PC-9 (cell line): ENCODE measurements at regions not wholly inside any gene's neighbourhood (a gene's known extent, or its start where the extent isn't known, plus 50 kb on each side); places are given as distances from the start of the nearest gene placed in this dataset.
"Not testable (repeated sequence)": the region's sequence is repeated elsewhere in the genome, so short reads cannot be mapped to it uniquely, and the experiment has no call there.

ENCODE experiments used
- EZH2 ChIP-seq: fragments of 200-600 bp; sonication (generic); IDR thresholded peaks from 2 replicates; pipeline ENCODE4 v1.8.0; 2017; ENCODE audit warnings: antibody characterized with exemption, low read depth
- TF ChIP-seq, protein P1 (sequence below): fragments of 200-600 bp; sonication (generic); conservative IDR thresholded peaks from 2 replicates; pipeline ENCODE4 v1.6.1; 2017; ENCODE audit warnings: mixed run types, antibody characterized with exemption, mild to moderate bottlenecking, moderate library complexity

DNA sequence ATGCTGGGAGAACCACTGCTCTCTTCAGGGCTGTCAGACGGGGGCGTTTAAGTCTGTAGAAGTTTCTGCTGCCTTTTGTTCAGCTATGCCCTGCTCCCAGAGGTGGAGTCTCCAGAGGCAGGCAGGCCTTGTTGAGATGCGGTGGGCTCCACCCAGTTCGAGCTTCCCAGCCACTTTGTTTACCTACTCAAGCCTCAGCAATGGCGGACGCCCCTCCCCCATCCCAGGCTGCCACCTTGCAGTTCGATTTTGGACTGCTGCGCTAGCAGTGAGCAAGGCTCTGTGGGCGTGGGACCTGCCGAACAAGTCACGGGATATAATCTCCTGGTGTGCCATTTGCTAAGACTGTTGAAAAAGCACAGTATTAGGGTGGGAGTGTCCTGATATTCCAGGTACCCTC, 1057.9 kb upstream of the LRRTM1 start:
- TF ChIP-seq, protein P1, sequence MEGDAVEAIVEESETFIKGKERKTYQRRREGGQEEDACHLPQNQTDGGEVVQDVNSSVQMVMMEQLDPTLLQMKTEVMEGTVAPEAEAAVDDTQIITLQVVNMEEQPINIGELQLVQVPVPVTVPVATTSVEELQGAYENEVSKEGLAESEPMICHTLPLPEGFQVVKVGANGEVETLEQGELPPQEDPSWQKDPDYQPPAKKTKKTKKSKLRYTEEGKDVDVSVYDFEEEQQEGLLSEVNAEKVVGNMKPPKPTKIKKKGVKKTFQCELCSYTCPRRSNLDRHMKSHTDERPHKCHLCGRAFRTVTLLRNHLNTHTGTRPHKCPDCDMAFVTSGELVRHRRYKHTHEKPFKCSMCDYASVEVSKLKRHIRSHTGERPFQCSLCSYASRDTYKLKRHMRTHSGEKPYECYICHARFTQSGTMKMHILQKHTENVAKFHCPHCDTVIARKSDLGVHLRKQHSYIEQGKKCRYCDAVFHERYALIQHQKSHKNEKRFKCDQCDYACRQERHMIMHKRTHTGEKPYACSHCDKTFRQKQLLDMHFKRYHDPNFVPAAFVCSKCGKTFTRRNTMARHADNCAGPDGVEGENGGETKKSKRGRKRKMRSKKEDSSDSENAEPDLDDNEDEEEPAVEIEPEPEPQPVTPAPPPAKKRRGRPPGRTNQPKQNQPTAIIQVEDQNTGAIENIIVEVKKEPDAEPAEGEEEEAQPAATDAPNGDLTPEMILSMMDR: not testable (repeated sequence)
- not testable (repeated sequence) for TF ChIP-seq EZH2
